GM19043 (cell line): ENCODE measurements at regions not wholly inside any gene's neighbourhood (a gene's known extent, or its start where the extent isn't known, plus 50 kb on each side); places are given as distances from the start of the nearest gene placed in this dataset.

Experiments used
- ATAC-seq: cut with Tn5 transposase; IDR thresholded peaks from one replicate; pipeline ENCODE4 v1.9.1; 2021; ENCODE audit warnings: low read depth; ENCODE audit not compliant: unreplicated experiment

- no peak for ATAC-seq
Measured at GRCh38 chr10:4671451-4672145, 154.4 kb upstream of the AKR1E2 start.

GRCh38 chr10:4670737-4671136 lies 155.3 kb upstream of the AKR1E2 start:
- ATAC-seq: no peak

- no peak for ATAC-seq
Measured at GRCh38 chr10:4669585-4669984, 156.4 kb upstream of the AKR1E2 start.

DNA sequence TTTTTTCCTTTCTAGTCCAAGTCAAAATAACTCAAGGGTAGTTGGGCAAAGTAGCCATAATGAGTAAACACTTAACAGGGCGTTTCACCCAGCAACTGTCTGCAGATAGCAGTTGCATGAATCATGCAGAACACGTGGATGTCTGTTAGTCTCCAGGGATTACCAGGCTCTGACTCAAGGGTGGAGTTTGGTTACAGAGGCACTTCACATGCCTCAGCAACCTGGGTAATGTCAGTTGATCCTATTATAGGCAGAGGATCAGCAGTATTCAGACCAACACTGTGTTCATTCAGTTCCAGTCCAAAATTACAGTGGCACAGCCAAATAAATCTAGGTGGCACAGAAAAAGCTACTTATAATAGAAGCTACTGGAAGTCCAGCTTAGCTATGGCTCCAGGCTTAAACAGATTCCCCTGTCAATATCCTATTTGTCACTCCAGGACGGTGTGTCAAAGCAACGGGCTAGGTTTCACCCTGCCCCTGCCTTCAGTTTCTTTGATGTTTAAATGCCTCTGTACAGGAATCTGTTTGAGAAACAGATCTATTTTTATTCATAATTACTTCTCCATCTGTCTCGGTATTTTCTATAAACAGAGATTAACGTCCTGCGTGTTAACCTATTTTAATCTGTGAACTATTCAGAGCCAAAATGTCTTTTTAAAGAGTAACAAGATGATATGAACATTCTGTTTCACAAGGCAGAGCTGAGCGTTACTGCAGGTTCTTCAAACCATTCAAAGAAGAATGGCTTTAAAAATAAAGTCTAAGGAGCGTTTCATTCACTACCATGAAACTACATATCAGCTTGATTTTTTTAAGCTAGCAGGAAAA lies 162.6 kb upstream of the AKR1E2 start:
- ATAC-seq: peak; percentile 95

- peak; percentile 1 for ATAC-seq
Measured at GRCh38 chr10:4662576-4663161, 163.3 kb upstream of the AKR1E2 start.

DNA sequence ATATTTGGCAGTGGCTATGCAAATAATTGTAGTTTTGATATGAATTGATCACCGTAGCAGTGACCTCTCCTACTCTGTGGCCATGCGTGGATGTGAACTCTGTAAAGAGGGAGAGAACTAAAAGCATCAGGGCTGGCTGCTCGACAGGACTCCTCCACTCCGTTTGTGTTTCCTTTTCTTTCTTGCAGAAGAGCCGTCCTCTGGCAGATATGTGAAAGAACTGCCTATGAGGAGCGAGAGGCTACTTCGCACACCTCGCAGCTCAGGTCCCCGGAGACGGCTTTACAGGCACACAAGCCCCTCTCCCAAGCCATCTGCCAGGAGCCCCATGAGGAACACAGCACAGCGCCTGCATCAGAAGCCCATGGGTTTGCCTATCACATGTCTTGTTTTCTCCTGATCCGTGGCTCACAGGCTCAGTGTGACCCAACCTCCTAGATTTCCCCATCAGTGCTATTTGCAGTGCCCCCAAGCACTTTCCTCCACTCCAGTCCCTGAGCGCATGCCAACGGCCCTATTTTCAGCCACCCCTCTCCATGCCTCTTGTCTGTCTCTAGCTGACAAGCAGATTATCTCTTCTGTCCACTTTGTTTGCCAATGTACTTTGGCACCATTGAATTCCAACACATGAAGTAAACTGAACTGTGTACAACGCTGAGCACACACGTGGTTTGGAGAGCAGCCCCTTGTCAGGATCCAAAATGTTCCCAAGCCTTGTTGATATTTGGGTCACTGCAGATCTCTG lies 164.3 kb upstream of the AKR1E2 start:
- ATAC-seq: no peak

DNA sequence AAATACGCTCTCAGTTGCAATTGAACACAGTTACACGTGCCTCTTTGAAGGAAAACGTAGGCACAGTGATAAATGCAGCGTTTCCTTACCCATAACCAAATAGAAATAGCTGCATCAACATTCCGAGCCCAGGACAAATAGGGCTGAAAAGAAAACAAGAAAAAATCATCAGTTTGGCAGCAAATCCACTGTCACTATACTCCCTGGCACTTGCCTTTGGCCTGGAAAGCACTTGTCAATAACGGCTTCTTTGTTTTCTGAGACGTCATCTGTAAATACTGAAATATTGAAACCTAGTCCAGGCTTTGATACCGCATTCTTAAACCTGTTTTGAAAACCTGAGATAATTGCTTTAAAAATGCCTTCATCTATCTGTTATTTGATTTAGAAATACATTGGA lies 167.2 kb upstream of the AKR1E2 start:
- ATAC-seq: no peak

DNA sequence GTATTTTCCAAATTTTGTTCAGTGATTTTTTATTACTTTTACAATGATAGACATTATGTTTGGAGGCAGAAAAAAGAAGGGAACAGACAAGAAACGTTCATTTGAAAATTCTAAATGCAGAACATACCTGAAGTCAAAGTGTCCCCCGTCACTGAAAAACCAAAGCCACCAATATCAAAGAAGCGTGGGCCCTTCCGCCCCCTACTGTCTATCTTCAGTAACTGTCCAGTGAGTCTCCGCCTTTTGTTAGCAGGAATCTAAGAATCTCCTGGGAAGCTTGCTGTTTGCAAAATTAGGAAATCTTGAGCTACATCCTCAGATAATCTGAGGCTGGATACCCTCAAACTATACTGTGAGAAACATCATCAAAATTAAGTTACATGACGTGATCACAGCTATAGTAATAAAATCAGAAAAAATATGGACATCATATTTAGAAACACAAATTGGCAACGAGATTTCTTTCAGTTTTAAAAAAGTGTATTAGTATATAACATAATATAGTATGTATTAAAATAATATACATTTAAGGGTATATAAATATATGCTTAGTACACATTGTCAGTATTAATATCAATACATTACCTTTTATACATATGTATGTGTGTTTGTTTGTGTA lies 169.3 kb upstream of the AKR1E2 start:
- no peak for ATAC-seq

DNA sequence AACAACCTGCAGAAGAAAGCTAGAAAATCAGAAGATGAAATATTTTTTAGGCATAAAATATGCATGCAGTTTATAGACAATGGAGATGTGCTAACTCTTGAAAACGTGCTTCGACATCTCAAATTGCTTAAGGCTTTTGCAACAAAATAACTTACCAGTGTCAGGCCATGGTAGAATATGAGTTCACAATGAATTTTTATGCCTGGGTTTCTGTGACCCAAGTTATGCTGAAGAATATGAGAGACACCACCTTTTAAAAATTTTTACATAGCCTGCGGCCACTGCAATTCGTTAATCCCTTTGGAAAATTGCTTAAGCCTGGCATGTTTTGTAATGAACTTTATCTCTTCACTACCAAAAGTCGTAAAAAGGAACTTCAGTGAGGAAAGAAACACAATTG lies 170.1 kb upstream of the AKR1E2 start:
- ATAC-seq: no peak

DNA sequence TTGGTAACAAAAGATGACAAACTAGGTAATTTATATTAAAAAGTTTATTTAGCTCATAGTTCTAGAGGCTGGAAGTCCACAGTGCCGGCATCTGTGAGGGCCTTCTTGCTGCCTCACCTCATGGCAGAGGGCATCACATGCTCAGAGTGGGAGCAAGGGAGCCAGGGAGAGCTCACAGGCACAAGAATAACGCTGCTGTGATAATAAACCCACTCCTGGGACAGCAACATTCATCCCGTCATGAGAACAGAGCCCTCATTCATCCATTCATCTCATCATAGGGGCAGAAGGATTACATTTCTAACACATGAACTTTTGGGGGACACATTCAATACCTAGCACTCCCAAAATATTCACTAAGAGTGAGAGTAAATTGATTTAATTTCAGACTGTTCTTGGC lies 170.6 kb upstream of the AKR1E2 start:
- no peak for ATAC-seq

DNA sequence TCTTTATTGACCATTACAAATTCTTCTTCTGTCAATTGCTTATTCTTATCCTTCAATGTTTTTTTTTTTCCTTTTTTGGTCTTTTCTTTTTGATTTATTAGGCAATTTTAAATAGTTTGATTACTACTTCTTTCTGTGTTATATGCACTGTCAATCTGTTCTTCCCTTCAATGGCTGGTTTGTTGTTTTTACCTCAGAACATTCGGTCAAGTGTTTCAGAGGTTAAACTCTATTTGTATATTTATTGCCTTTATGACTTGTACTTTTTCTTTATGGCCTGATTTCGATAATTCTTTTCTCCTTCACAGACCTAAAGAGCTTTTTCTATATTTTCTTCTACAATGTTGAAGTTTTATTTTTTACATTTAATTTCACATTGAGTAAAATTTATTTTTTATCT lies 171.5 kb upstream of the AKR1E2 start:
- no peak for ATAC-seq

DNA sequence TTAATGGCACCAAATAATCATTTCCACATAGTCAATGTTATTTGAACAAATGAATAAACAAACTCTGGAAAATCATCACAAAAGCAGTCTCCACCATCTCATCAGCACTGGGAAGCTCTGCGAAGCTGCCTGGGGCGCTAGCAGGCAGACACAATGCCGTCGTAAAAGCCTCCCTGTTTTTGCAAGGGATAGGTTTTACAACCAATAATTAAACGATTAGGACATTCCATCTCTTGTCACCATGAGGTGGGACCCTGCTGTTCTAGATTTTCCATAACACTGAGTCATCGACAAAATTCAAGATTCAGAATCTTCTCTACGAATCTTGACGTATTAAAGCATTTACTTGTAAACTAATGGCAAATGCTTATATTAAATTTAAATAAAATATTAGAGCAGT lies 172.8 kb upstream of the AKR1E2 start:
- ATAC-seq: no peak

- ATAC-seq: peak; percentile 56
Measured at GRCh38 chr10:4652111-4653010, 173.6 kb upstream of the AKR1E2 start.

DNA sequence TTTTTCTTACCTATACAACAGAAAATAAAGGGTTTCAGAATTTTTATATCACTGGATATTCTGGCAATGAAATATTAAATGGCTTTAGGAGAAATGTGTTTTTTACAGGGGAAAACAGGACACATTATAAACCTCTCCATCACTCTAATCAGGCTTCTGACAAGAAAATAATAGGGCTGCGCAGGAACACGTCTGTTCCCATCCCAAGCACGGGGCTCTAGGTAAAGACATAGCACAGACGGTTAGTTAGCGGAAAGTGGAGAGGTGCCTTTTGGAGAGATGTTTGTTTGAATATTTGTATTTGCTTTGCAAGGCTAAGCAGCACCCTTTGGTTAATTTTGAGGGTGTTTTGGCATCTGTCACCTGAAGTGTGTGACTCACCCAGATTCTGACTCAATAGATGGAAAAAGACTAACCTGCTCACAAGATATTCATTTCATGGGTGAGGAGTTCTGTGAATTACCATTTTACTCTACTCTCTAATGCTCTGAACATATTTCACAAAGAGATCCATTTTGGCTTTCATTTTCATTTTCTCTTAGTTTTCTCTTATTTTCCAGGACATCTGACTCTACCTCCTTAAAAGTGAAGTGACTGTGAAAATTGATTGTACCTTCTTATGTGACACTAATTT lies 174.5 kb upstream of the AKR1E2 start:
- ATAC-seq: no peak

- ATAC-seq: no peak
Measured at GRCh38 chr10:4650582-4650981, 175.4 kb upstream of the AKR1E2 start.

- no peak for ATAC-seq
Measured at GRCh38 chr10:4649886-4650508, 176.0 kb upstream of the AKR1E2 start.

GRCh38 chr10:4649471-4649870 lies 176.5 kb upstream of the AKR1E2 start:
- ATAC-seq: no peak

GRCh38 chr10:4648999-4649398 lies 177.0 kb upstream of the AKR1E2 start:
- ATAC-seq: no peak
